ENCODE measurements at regions not wholly inside any gene's neighbourhood (a gene's known extent, or its start where the extent isn't known, plus 50 kb on each side); places are given as distances from the start of the nearest gene placed in this dataset.

DNA sequence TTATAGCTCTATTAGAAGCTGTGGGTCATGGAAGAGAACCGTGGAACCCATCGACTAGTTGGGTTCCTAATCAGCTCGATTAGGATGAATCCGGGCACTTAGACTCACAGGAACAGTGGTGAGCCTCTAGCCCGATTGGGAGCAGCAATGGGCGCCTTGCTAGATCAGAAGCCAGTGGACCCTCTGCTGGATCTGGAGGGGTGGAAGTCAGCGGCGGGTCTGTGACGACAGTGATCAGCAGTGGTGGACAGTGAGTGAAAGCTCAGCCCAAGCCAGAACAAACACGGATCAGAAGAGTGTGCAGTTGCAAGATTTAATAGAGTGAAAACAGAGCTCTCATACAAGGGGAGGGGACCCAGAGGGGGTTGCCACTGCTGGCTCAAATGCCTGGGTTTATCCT lies 1170.2 kb downstream of the OTOL1 start:
- intact Hi-C loops (cut with micrococcal nuclease; ENCODE audit: unreplicated experiment), result no loop called here
- no TSS peak for BruUV-seq (replicated peaks)
- CTCF ChIA-PET, result no interaction called here

DNA sequence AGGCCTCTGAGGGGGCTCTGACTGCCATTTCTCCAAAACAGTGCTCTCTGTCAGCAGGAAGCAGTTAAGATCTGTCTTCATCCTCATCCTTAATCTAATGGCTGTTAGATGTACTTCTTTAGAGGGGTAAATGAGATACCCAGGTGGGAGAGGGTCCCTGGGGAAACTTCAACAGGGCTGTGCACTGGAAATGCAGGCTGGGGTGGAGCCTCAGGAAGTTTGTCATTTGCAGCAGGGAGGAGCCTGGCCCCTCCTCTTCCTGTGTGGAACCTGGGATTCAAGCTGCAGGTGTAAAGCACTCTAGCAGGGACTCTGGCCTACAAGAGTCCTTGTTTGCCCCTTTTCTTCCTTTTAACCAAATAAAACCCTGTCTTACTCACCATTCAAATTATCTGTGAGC lies 1173.6 kb downstream of the OTOL1 start:
- no TSS peak for BruUV-seq (replicated peaks)
- Histone ChIP-seq H3K27ac (ENCODE audit: low read depth, low read length, poor library complexity, severe bottlenecking) (no peak overlapping the region), H3K27me3 (replicated peaks; ENCODE audit: insufficient read depth, low read depth, low read length, poor library complexity) (no peaks in the 10 kb centered on the region), H3K4me1 (ENCODE audit: insufficient read depth, low read length, poor library complexity, severe bottlenecking) (no peaks in the 10 kb centered on the region), H3K4me3 (ENCODE audit: low read depth, low read length, poor library complexity, severe bottlenecking) (no peak overlapping the region), H3K36me3 (ENCODE audit: insufficient read depth, low read length, poor library complexity, severe bottlenecking) (no peaks in the 10 kb centered on the region), H3K9me3 (ENCODE audit: low read depth, low read length, poor library complexity, severe bottlenecking) (no peaks in the 10 kb centered on the region)
- ChIA-PET POLR2A (ENCODE audit: low non-redundant PET) (no interaction called here), CTCF (no interaction called here)
- TF ChIP-seq EZH2 (IDR thresholded peaks at IDR 0.05; ENCODE audit: borderline replicate concordance, low read depth, low read length, poor library complexity, severe bottlenecking), result no peak
- TF ChIP-seq, protein P1, sequence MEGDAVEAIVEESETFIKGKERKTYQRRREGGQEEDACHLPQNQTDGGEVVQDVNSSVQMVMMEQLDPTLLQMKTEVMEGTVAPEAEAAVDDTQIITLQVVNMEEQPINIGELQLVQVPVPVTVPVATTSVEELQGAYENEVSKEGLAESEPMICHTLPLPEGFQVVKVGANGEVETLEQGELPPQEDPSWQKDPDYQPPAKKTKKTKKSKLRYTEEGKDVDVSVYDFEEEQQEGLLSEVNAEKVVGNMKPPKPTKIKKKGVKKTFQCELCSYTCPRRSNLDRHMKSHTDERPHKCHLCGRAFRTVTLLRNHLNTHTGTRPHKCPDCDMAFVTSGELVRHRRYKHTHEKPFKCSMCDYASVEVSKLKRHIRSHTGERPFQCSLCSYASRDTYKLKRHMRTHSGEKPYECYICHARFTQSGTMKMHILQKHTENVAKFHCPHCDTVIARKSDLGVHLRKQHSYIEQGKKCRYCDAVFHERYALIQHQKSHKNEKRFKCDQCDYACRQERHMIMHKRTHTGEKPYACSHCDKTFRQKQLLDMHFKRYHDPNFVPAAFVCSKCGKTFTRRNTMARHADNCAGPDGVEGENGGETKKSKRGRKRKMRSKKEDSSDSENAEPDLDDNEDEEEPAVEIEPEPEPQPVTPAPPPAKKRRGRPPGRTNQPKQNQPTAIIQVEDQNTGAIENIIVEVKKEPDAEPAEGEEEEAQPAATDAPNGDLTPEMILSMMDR (conservative IDR thresholded peaks at IDR 0.05; ENCODE audit: low read depth, low read length), result no peak
- DNase-seq (ENCODE audit: low spot score), result no peak
- intact Hi-C loops (cut with micrococcal nuclease; ENCODE audit: unreplicated experiment), result no loop called here

More for the DNA sequence above, 1170.2 kb downstream of the OTOL1 start:
- no peaks in the 10 kb centered on the region for H3K36me3 ChIP-seq (ENCODE audit: insufficient read depth, low read length, poor library complexity, severe bottlenecking)
- POLR2A ChIA-PET (ENCODE audit: low non-redundant PET), result no interaction called here
- no peaks in the 10 kb centered on the region for H3K4me1 ChIP-seq (ENCODE audit: insufficient read depth, low read length, poor library complexity, severe bottlenecking)
- no peak for TF ChIP-seq EZH2 (IDR thresholded peaks at IDR 0.05; ENCODE audit: borderline replicate concordance, low read depth, low read length, poor library complexity, severe bottlenecking)
- TF ChIP-seq, protein P1 (conservative IDR thresholded peaks at IDR 0.05; ENCODE audit: low read depth, low read length), result no peak
- H3K4me3 ChIP-seq (ENCODE audit: low read depth, low read length, poor library complexity, severe bottlenecking), result no peak overlapping the region
- DNase-seq (ENCODE audit: low spot score), result no peak
- no peak overlapping the region for H3K27ac ChIP-seq (ENCODE audit: low read depth, low read length, poor library complexity, severe bottlenecking)
- no peaks in the 10 kb centered on the region for H3K9me3 ChIP-seq (ENCODE audit: low read depth, low read length, poor library complexity, severe bottlenecking)
- H3K27me3 ChIP-seq (replicated peaks; ENCODE audit: insufficient read depth, low read depth, low read length, poor library complexity), result no peaks in the 10 kb centered on the region

DNA sequence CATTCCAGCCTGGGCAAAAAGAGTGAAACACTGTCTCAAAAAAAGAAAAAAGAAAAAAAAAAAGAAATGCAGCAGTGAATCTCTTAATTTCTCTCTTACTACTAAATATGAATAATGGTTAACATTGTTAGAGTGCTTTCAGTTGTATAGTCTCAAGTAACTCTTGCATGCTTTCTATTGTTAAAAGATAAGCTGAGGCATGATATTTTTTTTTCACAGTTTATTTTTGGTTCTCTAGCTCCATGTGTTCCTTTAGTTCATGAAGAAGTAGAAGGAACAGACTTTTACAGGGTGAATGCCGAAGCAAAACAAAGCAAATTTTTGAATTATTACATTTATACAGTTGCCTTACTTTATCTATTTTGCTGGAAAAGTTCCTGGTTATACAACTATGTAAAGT lies 1180.9 kb downstream of the OTOL1 start:
- H3K4me3 ChIP-seq (ENCODE audit: low read depth, low read length, poor library complexity, severe bottlenecking), result no peak overlapping the region
- no peak overlapping the region for H3K27ac ChIP-seq (ENCODE audit: low read depth, low read length, poor library complexity, severe bottlenecking)
- no peak for TF ChIP-seq EZH2 (IDR thresholded peaks at IDR 0.05; ENCODE audit: borderline replicate concordance, low read depth, low read length, poor library complexity, severe bottlenecking)
- TF ChIP-seq, protein P1 (conservative IDR thresholded peaks at IDR 0.05; ENCODE audit: low read depth, low read length), result no peak
- H3K9me3 ChIP-seq (ENCODE audit: low read depth, low read length, poor library complexity, severe bottlenecking), result no peaks in the 10 kb centered on the region
- POLR2A ChIA-PET (ENCODE audit: low non-redundant PET), result interaction anchor here (0.6 kb wide), 1 partner anchor 1209 kb away, joined by 3 read pairs; no protein-coding TSS in a partner anchor
- intact Hi-C loops (cut with micrococcal nuclease; ENCODE audit: unreplicated experiment), result no loop called here
- no peak for DNase-seq (ENCODE audit: low spot score)
- no peaks in the 10 kb centered on the region for H3K36me3 ChIP-seq (ENCODE audit: insufficient read depth, low read length, poor library complexity, severe bottlenecking)
- no peaks in the 10 kb centered on the region for H3K4me1 ChIP-seq (ENCODE audit: insufficient read depth, low read length, poor library complexity, severe bottlenecking)
- no peaks in the 10 kb centered on the region for H3K27me3 ChIP-seq (replicated peaks; ENCODE audit: insufficient read depth, low read depth, low read length, poor library complexity)
- no TSS peak for BruUV-seq (replicated peaks)
- CTCF ChIA-PET, result no interaction called here

Measured in A673 (cell line).